GM18907 (cell line): ENCODE measurements at regions not wholly inside any gene's neighbourhood (a gene's known extent, or its start where the extent isn't known, plus 50 kb on each side); places are given as distances from the start of the nearest gene placed in this dataset.
"Not testable (repeated sequence)": the region's sequence is repeated elsewhere in the genome, so short reads cannot be mapped to it uniquely, and the experiment has no call there.

Source experiments
- ATAC-seq: cut with Tn5 transposase; IDR thresholded peaks from one replicate; pipeline ENCODE4 v1.9.1; 2021; ENCODE audit warnings: mild to moderate bottlenecking, moderate library complexity; ENCODE audit not compliant: unreplicated experiment

- ATAC-seq = no peak
Measured at GRCh38 chr4:29307256-29307655, 1412.9 kb upstream of the PCDH7 start.

GRCh38 chr4:29307755-29308154 is 1412.4 kb upstream of the PCDH7 start:
- no peak for ATAC-seq

GRCh38 chr4:29309050-29309449 is 1411.1 kb upstream of the PCDH7 start:
- ATAC-seq = no peak

- ATAC-seq = no peak
Measured at GRCh38 chr4:29310252-29310651, 1409.9 kb upstream of the PCDH7 start.

- no peak for ATAC-seq
Measured at GRCh38 chr4:29311247-29311646, 1408.9 kb upstream of the PCDH7 start.

GRCh38 chr4:29319663-29320340 is 1400.4 kb upstream of the PCDH7 start:
- no peak for ATAC-seq

GRCh38 chr4:29320947-29321620 is 1399.1 kb upstream of the PCDH7 start:
- ATAC-seq = no peak

GRCh38 chr4:29326004-29326403 is 1394.2 kb upstream of the PCDH7 start:
- no peak for ATAC-seq

GRCh38 chr4:29326816-29327215 is 1393.4 kb upstream of the PCDH7 start:
- ATAC-seq = no peak

- ATAC-seq = no peak
Measured at GRCh38 chr4:29336861-29337260, 1383.3 kb upstream of the PCDH7 start.

GRCh38 chr4:29372971-29373370 is 1347.2 kb upstream of the PCDH7 start:
- no peak for ATAC-seq

GRCh38 chr4:29375716-29376115 is 1344.5 kb upstream of the PCDH7 start:
- ATAC-seq = no peak

- not testable (repeated sequence) for ATAC-seq
Measured at GRCh38 chr4:29378237-29378636, 1341.9 kb upstream of the PCDH7 start.

- ATAC-seq = no peak
Measured at GRCh38 chr4:29390921-29391320, 1329.2 kb upstream of the PCDH7 start.

- ATAC-seq = no peak
Measured at GRCh38 chr4:29405116-29405515, 1315.1 kb upstream of the PCDH7 start.

GRCh38 chr4:29415771-29416170 is 1304.4 kb upstream of the PCDH7 start:
- ATAC-seq = no peak

GRCh38 chr4:29423836-29424721 is 1296.1 kb upstream of the PCDH7 start:
- no peak for ATAC-seq

GRCh38 chr4:29453303-29453820 is 1266.8 kb upstream of the PCDH7 start:
- no peak for ATAC-seq

GRCh38 chr4:29459926-29460325 is 1260.2 kb upstream of the PCDH7 start:
- ATAC-seq = no peak

- ATAC-seq = no peak
Measured at GRCh38 chr4:29467044-29467717, 1253.0 kb upstream of the PCDH7 start.
